RWPE1 (cell line): ENCODE measurements at regions not wholly inside any gene's neighbourhood (a gene's known extent, or its start where the extent isn't known, plus 50 kb on each side); places are given as distances from the start of the nearest gene placed in this dataset.

ENCODE experiments used
- CTCF ChIA-PET: fragments of 350-600 bp; sonication (Branson Sonifier 250); formaldehyde crosslinking; extraction: SDS; loops from one replicate; lab custom pipeline; 2021; lab: Yijun Ruan, JAX
- POLR2A ChIA-PET: fragments of 400-600 bp; formaldehyde crosslinking; extraction: SDS; loops from one replicate; lab custom pipeline; 2020; ENCODE audit warnings: antibody characterized with exemption; ENCODE audit not compliant: low non-redundant PET; lab: Yijun Ruan, JAX
- DNase-seq: peaks from one replicate; pipeline ENCODE4 v3.0.0; 2012; ENCODE audit warnings: low spot score
- H3K27ac ChIP-seq: fragments of 450-650 bp; 2 replicates; pipeline ENCODE4 v1.5.1; 2017
- TF ChIP-seq, protein P1 (sequence below): fragments of 450-650 bp; conservative IDR thresholded peaks from 2 replicates; pipeline ENCODE4 v1.5.1; 2017; ENCODE audit warnings: low read depth, mild to moderate bottlenecking

DNA sequence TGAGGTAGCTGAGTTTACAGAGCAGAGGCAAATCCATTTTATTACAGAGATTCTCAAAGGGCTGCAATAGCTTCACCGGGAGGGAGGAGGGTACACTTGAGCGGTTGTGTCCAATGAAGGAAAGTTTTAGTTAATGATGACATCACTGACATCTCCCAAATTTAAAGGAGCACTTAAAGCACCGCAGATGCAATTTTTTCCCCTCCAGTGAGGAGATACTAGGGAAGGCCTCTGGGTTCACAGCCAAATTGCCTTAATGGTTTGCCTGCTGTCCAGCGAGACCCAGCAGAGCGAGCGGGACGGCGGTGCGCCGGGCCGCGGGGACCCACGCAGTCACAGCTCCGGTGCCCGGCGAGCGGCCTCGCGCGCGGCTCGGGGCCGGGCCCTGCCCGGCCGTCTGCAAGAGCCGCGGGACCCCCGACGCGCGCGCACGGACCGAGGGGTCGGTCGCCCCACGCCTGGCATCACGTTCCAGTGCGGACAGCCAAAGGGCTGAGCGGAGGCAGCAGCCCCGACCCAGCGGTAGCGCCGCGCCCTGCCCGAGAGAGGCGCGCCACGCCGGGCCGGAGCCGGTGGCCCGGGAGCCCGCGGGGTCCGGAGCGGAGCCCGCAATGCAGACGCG is 160.5 kb upstream of the CHRNA7 start:
- ChIA-PET POLR2A (no interaction called here), CTCF (interaction anchor here (1.0 kb wide), 1 partner anchor 40 kb away, joined by 3 read pairs; no protein-coding TSS in a partner anchor)
- no peak for DNase-seq
- no peak overlapping the region for H3K27ac ChIP-seq
- TF ChIP-seq, protein P1, sequence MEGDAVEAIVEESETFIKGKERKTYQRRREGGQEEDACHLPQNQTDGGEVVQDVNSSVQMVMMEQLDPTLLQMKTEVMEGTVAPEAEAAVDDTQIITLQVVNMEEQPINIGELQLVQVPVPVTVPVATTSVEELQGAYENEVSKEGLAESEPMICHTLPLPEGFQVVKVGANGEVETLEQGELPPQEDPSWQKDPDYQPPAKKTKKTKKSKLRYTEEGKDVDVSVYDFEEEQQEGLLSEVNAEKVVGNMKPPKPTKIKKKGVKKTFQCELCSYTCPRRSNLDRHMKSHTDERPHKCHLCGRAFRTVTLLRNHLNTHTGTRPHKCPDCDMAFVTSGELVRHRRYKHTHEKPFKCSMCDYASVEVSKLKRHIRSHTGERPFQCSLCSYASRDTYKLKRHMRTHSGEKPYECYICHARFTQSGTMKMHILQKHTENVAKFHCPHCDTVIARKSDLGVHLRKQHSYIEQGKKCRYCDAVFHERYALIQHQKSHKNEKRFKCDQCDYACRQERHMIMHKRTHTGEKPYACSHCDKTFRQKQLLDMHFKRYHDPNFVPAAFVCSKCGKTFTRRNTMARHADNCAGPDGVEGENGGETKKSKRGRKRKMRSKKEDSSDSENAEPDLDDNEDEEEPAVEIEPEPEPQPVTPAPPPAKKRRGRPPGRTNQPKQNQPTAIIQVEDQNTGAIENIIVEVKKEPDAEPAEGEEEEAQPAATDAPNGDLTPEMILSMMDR = no peak

DNA sequence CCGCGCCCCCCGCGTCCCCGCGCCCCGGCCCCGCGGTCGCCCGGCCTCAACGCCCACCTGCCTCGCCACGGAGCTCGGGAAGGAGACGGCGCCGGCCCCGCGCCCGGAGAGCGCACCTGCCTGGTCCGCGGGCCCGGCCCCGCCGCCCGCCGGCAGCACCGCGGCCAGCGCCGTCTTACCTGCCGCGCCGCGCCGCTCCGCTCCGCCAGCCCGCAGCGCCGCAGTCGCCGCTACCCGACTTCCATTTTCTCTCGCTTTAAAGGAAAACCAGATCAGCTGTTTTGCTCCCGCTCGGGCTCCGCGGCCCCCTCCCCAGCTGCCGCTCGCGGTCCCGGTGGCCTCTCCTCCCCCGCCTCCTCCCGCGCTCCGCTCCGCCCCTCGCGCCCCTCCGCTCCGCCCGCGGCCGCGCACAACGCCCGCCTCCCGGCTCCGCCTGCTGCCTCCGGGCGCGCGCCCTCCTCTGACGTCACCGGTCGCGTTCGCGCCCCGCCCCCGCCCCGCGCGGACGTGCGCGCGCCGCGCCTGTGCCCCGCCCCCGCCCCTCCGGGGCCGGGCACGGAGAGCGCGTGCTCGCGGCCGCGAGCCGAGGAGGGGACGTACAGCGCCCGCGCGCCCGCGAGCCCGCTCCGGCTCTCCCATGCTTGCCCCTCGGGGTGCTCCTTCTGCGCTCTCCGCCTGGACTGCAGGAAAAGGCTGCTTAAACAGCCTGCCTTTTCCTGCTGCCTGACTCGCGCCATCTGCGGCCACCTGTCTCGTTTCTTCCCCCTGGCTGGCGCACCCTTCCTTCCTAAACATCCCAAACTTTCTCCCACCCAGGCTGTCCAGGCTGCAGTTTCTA is 159.8 kb upstream of the CHRNA7 start, which contains the start of gene OTUD7A:
TSS of gene OTUD7A (minus strand) at position 346 of the 838 bp plus-strand sequence.
- H3K27ac ChIP-seq = peak within 1 kb of the TSS; percentile 51
- TF ChIP-seq, protein P1 = no peak
- peak; percentile 88 for DNase-seq
- POLR2A ChIA-PET = no interaction called here
- CTCF ChIA-PET = interaction anchor here (1.0 kb wide), 1 partner anchor 39 kb away, joined by 3 read pairs; no protein-coding TSS in a partner anchor

DNA sequence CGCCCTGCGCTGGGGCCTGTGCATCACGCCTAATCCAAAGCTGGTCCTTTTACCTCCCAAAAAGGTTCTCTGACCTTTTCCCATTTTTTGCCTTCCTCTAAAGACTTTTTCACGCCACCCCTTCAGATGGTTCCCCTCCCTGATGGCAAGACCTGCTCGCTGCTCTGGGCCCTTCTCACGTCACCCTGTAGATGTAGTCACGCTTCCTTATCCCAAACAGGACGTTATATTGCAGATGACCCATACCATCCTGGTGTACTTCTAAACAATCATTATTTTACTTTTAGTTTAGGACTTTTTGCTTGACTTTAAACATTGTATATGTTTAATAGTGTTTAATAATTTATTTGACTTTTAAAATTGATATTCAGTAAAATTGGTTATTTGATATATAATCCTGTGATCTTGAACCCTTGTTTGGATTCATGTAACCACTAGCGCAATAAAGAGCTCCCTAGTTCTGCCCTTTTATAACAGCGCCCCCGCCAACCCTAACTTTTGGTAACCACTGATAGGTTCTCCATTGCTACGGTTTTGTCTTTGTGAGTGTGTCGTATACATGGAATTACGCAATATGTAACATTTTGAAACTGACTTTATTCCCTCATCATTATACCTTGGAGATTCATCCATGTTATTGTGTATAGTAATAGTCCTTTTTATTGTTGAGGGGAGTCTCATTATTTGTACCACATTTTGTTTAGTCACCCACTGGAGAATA is 159.0 kb upstream of the CHRNA7 start:
- ChIA-PET POLR2A (no interaction called here), CTCF (no interaction called here)
- H3K27ac ChIP-seq = peak overlapping the region; percentile 51
- TF ChIP-seq, protein P1 = no peak
- DNase-seq = no peak

DNA sequence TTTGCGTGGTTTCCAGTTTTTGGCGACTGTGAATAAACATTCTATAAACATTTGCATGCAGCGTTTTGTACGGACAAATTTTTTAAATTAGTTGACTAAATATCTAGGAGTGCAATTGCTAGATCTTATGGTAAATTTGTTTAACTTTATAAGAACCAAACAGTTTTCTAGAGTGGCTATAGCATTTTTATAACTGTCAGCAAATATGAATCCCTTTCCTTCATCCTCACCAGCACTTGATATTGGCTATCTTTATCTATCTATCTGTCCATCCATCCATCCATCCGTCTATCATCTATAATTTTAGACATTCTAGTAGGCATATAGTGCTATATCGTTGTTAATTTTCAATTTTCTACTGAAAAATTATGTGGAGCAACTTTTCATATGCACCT is 158.4 kb upstream of the CHRNA7 start:
- no peak for DNase-seq
- ChIA-PET CTCF (interaction anchor here (0.7 kb wide), 1 partner anchor 1366 kb away, joined by 3 read pairs; no protein-coding TSS in a partner anchor), POLR2A (no interaction called here)
- TF ChIP-seq, protein P1 = no peak
- no peak overlapping the region for H3K27ac ChIP-seq

DNA sequence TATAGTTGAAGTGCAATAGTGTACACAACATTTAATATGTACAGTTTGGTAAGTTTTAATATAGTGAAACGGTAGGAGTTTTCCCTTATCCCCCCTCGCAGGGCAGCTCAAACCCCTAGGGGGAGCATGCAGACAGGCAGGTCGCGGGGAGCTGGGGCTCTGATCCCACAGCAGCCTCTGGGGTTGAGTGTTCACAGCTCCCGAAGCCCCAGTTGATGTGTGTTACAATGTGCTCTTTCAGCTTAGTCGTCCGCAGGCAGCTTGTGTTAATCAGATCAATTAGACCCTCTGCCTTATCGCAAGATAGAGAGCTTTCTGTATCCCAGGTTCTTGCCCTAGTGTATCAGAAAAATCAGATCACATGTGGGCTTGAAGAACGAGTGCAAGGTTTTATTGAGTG is 143.1 kb upstream of the CHRNA7 start:
- POLR2A ChIA-PET = no interaction called here
- TF ChIP-seq, protein P1 = no peak
- H3K27ac ChIP-seq = no peak overlapping the region
- CTCF ChIA-PET = no interaction called here
- DNase-seq = no peak

DNA sequence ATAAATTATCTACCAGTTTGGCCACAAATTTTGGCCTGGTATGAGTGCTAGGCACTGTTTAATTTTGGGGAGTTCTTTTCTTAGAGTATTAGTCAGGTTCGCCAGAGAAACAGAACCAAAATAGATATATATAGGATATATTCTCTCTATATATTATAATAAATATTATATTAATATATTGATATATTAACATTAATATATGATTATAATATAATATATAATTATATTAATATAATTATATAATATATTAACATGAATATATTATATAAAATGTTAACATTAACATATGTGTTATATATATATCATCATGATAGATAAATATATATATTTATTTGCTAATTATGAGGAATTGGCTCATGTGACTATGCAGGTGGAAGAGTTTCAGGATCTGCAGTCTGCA is 137.8 kb upstream of the CHRNA7 start:
- CTCF ChIA-PET = no interaction called here

More for the DNA sequence above, 137.8 kb upstream of the CHRNA7 start:
- no peak for DNase-seq
- POLR2A ChIA-PET = no interaction called here
- TF ChIP-seq, protein P1 = no peak
- H3K27ac ChIP-seq = no peak overlapping the region
